ENCODE measurements at regions not wholly inside any gene's neighbourhood (a gene's known extent, or its start where the extent isn't known, plus 50 kb on each side); places are given as distances from the start of the nearest gene placed in this dataset.
"Not testable (repeated sequence)": the region's sequence is repeated elsewhere in the genome, so short reads cannot be mapped to it uniquely, and the experiment has no call there.

DNA sequence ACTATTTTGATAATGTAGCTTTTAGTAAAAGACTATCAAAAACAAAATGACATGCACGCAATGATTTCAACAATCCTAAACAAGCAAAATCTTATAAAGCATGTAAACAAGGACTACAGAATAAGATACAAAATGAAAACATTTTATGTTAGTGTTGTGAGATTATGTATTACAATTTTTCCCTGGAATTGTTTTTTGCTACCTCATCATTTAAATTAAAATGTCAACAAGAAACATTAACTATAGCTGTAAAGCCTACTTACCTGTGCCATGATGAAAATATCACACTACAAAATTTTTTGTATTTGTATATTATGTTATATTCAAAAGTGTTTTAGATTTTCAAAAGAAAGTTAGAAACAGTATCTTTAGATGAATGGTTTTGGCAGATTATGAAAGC, 921.3 kb upstream of the USP9Y start:
- TF ChIP-seq, protein P1, sequence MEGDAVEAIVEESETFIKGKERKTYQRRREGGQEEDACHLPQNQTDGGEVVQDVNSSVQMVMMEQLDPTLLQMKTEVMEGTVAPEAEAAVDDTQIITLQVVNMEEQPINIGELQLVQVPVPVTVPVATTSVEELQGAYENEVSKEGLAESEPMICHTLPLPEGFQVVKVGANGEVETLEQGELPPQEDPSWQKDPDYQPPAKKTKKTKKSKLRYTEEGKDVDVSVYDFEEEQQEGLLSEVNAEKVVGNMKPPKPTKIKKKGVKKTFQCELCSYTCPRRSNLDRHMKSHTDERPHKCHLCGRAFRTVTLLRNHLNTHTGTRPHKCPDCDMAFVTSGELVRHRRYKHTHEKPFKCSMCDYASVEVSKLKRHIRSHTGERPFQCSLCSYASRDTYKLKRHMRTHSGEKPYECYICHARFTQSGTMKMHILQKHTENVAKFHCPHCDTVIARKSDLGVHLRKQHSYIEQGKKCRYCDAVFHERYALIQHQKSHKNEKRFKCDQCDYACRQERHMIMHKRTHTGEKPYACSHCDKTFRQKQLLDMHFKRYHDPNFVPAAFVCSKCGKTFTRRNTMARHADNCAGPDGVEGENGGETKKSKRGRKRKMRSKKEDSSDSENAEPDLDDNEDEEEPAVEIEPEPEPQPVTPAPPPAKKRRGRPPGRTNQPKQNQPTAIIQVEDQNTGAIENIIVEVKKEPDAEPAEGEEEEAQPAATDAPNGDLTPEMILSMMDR (IDR thresholded peaks at IDR 0.05) = not testable (repeated sequence)
- not testable (repeated sequence) for TF ChIP-seq ZNF232 (CRISPR knock-in tag; IDR thresholded peaks at IDR 0.05); ZNF138 (CRISPR knock-in tag; conservative IDR thresholded peaks at IDR 0.05); ESRRA (CRISPR knock-in tag; IDR thresholded peaks at IDR 0.05; ENCODE audit: borderline replicate concordance); PRRX2 (CRISPR knock-in tag; IDR thresholded peaks at IDR 0.05); TEAD4 (CRISPR knock-in tag; IDR thresholded peaks at IDR 0.05); TP53 (CRISPR knock-in tag; IDR thresholded peaks at IDR 0.05); MYBL2 (CRISPR knock-in tag; IDR thresholded peaks at IDR 0.05)
- TF ChIP-seq, protein P2, sequence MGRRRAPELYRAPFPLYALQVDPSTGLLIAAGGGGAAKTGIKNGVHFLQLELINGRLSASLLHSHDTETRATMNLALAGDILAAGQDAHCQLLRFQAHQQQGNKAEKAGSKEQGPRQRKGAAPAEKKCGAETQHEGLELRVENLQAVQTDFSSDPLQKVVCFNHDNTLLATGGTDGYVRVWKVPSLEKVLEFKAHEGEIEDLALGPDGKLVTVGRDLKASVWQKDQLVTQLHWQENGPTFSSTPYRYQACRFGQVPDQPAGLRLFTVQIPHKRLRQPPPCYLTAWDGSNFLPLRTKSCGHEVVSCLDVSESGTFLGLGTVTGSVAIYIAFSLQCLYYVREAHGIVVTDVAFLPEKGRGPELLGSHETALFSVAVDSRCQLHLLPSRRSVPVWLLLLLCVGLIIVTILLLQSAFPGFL (CRISPR knock-in tag; IDR thresholded peaks at IDR 0.05; ENCODE audit: borderline replicate concordance) = not testable (repeated sequence)
- TF ChIP-seq, protein P3, sequence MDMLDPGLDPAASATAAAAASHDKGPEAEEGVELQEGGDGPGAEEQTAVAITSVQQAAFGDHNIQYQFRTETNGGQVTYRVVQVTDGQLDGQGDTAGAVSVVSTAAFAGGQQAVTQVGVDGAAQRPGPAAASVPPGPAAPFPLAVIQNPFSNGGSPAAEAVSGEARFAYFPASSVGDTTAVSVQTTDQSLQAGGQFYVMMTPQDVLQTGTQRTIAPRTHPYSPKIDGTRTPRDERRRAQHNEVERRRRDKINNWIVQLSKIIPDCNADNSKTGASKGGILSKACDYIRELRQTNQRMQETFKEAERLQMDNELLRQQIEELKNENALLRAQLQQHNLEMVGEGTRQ (CRISPR knock-in tag; IDR thresholded peaks at IDR 0.05) = not testable (repeated sequence)
- TF ChIP-seq, protein P4, sequence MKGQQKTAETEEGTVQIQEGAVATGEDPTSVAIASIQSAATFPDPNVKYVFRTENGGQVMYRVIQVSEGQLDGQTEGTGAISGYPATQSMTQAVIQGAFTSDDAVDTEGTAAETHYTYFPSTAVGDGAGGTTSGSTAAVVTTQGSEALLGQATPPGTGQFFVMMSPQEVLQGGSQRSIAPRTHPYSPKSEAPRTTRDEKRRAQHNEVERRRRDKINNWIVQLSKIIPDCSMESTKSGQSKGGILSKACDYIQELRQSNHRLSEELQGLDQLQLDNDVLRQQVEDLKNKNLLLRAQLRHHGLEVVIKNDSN (CRISPR knock-in tag; IDR thresholded peaks at IDR 0.05) = not testable (repeated sequence)
- TF ChIP-seq, protein P5, sequence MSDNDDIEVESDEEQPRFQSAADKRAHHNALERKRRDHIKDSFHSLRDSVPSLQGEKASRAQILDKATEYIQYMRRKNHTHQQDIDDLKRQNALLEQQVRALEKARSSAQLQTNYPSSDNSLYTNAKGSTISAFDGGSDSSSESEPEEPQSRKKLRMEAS (CRISPR knock-in tag; IDR thresholded peaks at IDR 0.05) = not testable (repeated sequence)
